Fibroblast of the aortic adventitia (primary cell): ENCODE measurements at regions not wholly inside any gene's neighbourhood (a gene's known extent, or its start where the extent isn't known, plus 50 kb on each side); places are given as distances from the start of the nearest gene placed in this dataset.
"Not testable (repeated sequence)": the region's sequence is repeated elsewhere in the genome, so short reads cannot be mapped to it uniquely, and the experiment has no call there.

Experiments
- DNase-seq: peaks from one replicate; pipeline ENCODE4 v3.0.0-alpha.2; 2010; ENCODE audit warnings: low read depth
- H3K4me3 ChIP-seq: 2 replicates; pipeline ENCODE4 v1.5.1; 2011; ENCODE audit warnings: low read depth, mild to moderate bottlenecking, control low read depth, low read length, moderate library complexity
- CTCF ChIP-seq: IDR thresholded peaks from 2 replicates; pipeline ENCODE4 v1.5.1; 2011; ENCODE audit warnings: mild to moderate bottlenecking, low read length, control low read depth, inconsistent platforms; ENCODE audit not compliant: insufficient read depth

- DNase-seq: peak; percentile 2
- H3K4me3 ChIP-seq: no peak overlapping the region
- no peak for TF ChIP-seq CTCF
Measured at GRCh38 chr7:81873559-81873958, 103.7 kb upstream of the HGF start.

GRCh38 chr7:81871606-81872265 is 101.9 kb upstream of the HGF start:
- DNase-seq: peak; percentile 35
- H3K4me3 ChIP-seq: no peak overlapping the region
- no peak for TF ChIP-seq CTCF

DNA sequence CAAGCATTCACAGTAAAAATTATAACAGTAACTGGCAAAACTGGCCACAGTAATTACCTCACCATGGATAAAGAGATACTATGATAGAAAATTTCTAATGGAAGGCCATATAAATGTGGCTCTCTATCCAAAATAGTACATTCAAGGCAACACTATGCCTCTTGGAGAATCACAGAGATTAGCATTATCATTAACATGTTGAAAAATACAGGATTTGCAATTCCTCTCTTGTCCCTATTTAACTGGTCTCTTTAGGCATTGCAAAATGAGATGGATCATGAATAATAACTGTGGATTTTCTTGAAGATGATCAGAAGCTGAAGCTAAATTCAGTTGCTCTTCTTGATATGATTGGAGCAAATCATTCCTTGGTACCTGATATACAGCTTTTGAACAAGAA is 100.8 kb upstream of the HGF start:
- no peak overlapping the region for H3K4me3 ChIP-seq
- DNase-seq: no peak
- no peak for TF ChIP-seq CTCF

DNA sequence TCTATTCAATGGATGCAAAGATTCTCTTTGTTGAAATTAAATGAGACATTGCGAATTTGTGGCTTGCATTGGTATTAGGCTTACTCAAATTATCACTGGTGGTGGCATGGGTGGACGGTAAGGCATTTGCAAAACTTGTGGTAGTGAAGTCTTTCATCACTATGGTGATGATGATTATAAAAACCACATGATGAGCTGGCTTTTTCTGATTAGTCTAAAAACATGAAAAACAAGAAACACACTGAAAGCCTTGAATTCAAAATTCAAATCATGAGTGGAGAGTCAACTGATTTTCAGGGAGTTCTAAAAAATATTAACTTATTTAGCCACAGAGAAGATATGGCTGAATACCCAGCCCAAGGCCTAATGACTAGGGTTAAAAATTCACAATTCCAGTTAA is 99.8 kb upstream of the HGF start:
- no peak for DNase-seq
- H3K4me3 ChIP-seq: no peak overlapping the region
- no peak for TF ChIP-seq CTCF

DNA sequence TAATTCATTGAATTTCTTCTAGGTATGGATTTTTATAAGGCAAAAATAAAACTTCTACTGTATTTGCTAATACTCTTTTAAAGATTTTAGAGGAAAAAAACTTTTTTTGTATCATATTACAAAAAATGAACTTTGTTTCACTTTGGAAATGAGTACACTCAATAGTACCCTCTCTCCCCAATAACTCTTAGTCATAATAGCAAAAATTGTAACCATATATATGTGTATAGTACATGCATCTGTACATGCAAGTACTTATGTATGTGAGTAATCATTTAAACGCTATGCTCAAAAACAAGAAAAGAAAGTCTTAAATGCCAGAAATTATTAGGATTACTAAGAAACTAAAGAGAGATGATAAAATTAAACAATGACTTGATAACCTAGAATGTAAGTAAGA is 95.9 kb upstream of the HGF start:
- no peak for DNase-seq

DNA sequence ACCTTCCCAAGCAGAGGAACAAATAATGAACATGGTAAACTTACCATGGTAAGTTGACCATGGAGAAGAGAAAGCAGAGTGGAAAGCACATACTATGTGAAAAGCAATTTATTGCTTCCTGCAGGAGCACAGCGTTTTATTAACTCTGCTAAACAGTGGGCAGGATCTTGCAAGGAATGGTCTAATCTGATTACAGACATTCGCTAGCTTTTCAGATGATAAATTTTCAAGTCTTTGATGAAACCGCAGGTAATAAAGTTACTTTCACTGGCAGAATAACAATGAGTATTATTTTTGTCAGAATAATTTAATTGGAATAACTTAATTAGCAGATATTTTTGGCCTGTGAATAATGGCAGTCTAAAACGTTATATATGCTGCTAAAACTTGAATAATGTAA is 89.6 kb upstream of the HGF start:
- no peak overlapping the region for H3K4me3 ChIP-seq
- DNase-seq: no peak

More for the DNA sequence above, 95.9 kb upstream of the HGF start:
- no peak for TF ChIP-seq CTCF
- H3K4me3 ChIP-seq: no peak overlapping the region

DNA sequence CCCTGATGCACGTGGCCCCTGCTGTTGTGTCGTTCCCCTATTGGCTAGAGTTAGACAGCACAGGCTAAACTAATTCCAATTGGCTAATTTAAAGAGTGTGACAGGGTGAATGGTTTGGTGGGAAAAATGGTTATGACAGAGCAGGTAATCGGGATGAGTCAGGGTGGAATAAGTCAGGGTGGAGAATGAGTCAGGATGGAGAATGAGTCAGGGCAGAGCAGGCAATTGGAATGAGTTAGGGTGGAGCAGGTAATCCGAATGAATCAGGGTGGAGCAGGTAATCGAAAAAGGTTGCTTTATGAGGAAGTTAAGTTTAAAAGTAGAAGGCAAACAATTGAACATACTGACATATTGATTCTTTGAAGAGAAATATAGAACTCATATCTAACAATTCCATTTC is 89.0 kb upstream of the HGF start:
- not testable (repeated sequence) for H3K4me3 ChIP-seq, DNase-seq

More for the DNA sequence above, 89.6 kb upstream of the HGF start:
- no peak for TF ChIP-seq CTCF
